ENCODE measurements at regions not wholly inside any gene's neighbourhood (a gene's known extent, or its start where the extent isn't known, plus 50 kb on each side); places are given as distances from the start of the nearest gene placed in this dataset.

- BruUV-seq (replicated peaks), result no TSS peak
- H3K4me3 ChIP-seq (replicated peaks in 1 of 3; ENCODE audit: insufficient read depth in 1 of 3, low read depth in 2 of 3, low read length in 3 of 3), result no peak overlapping the region
- no peaks in the 10 kb centered on the region for H3K36me3 ChIP-seq (replicated peaks in 1 of 2; ENCODE audit: control insufficient read depth in 1 of 2, insufficient read depth in 2 of 2, low read length in 2 of 2)
- H3K27ac ChIP-seq (ENCODE audit: extremely low read length, insufficient read depth, low read length), result no peak overlapping the region
- H3K27me3 ChIP-seq (ENCODE audit: control insufficient read depth in 1 of 2, insufficient read depth in 2 of 2, low read length in 2 of 2), result no peaks in the 10 kb centered on the region
- in situ Hi-C loops (cut with HindIII; ENCODE audit: extremely low pct_ligation_motif_present, low pct_unique_long_range_greater_than_20kb) (no loop called here), intact Hi-C loops (cut with micrococcal nuclease; ENCODE audit: unreplicated experiment) (no loop called here)
- ChIA-PET CTCF (ENCODE audit: low intra/inter-chr PET ratio, low total read pairs) (no interaction called here), POLR2A (interaction anchor here (1.0 kb wide), 1 partner anchor 12 kb away, joined by 3 read pairs; no protein-coding TSS in a partner anchor)
- ATAC-seq (no peak), FAIRE-seq (no peak), DNase-seq (ENCODE audit: low spot score) (no peak)
- H2AFZ ChIP-seq (ENCODE audit: low read length), result no peak overlapping the region
- H3K79me2 ChIP-seq (ENCODE audit: insufficient read depth, low read length), result no peaks in the 10 kb centered on the region
- H3K9me3 ChIP-seq (ENCODE audit: low read length), result no peaks in the 10 kb centered on the region
- no peak for TF ChIP-seq ZSCAN5A (CRISPR knock-in tag; IDR thresholded peaks at IDR 0.05; ENCODE audit: borderline replicate concordance)
- TF ChIP-seq ZNF317 (CRISPR knock-in tag; IDR thresholded peaks at IDR 0.05), result no peak
- TF ChIP-seq MED8 (CRISPR knock-in tag; IDR thresholded peaks at IDR 0.05; ENCODE audit: insufficient replicate concordance), result no peak
- no peak for TF ChIP-seq ZBTB34 (CRISPR knock-in tag; IDR thresholded peaks at IDR 0.05)
- no peak for TF ChIP-seq NRL (CRISPR knock-in tag; IDR thresholded peaks at IDR 0.05; ENCODE audit: borderline replicate concordance)
- no peak for TF ChIP-seq E2F5 (CRISPR knock-in tag; conservative IDR thresholded peaks at IDR 0.05)
- no peak for TF ChIP-seq MYPOP (CRISPR knock-in tag; IDR thresholded peaks at IDR 0.05)
- no peaks in the 10 kb centered on the region for H3K4me1 ChIP-seq (ENCODE audit: insufficient read depth, low read length)
- no peak overlapping the region for H3K4me2 ChIP-seq (ENCODE audit: low read depth, low read length)
- H4K20me1 ChIP-seq (ENCODE audit: insufficient read depth, low read length), result no peaks in the 10 kb centered on the region
- 78% methylated on average over 9 of the region's 9 CpGs for WGBS (ENCODE audit: low lambda C conversion rate)
- no peak overlapping the region for H3K9ac ChIP-seq (ENCODE audit: insufficient read depth, low read depth, low read length)
Observed at GRCh38 chr12:107337346-107338095, 244.2 kb upstream of the CRY1 start.
